Superior temporal gyrus (tissue), 1 donor: ENCODE measurements at regions not wholly inside any gene's neighbourhood (a gene's known extent, or its start where the extent isn't known, plus 50 kb on each side); places are given as distances from the start of the nearest gene placed in this dataset.
"Not testable (repeated sequence)": the region's sequence is repeated elsewhere in the genome, so short reads cannot be mapped to it uniquely, and the experiment has no call there.

Experiments
- DNase-seq: peaks from one replicate; pipeline ENCODE4 v3.0.0-alpha.2; 2016; ENCODE audit errors: extremely low spot score

DNA sequence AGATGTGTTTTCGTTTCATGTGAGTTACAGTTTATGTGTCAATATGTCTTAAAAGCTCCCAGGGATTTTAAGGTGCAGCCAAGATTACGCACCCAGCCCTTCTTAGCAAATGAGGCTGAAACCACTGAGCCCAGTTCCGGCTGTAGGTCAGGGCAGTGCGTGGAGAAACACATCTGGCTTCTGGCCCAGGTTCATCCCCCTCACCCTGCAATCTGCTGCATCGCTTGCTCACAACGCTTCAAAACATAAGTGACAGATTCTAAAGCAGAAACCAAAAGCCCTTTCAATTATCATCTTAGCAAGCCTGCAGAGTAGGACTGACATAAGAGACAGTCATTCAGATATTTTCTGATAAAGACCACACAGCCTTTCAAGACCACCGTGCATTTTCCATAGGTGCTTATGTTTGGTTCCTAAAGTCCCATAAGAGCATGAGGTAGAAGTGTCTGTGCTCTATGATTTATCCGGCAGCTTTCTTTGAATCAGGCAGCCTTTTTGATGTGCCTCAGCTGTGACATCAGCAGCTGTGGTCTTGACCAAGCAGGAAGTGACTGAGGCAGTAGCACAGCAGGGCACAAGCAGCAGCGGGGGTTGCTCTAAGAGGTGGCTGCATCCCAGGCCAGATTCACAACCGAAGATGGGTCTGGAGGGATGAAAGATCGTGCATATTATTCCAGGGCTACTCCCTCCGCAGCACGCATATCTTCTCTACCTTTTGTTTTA lies 72.1 kb upstream of the LYZL2 start:
- DNase-seq = no peak

DNA sequence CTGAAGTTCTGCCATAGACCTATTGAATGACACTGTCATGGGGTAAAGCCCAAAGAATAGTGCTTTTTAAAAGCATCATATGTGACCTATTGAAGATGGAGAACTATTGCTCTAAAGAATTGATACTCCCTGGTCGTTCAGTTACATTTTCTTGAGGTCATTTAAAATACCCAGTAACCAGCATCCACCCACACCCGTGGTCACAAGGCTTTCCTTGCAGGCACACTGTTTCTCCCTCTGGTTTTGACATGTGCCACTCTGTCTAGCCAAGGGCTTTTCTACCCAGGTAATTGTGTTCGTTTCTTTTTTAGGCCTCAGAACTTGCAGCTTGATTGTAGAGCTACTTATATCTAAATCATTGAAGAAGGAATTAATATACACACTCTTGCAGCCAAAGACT lies 68.3 kb upstream of the LYZL2 start:
- no peak for DNase-seq

- not testable (repeated sequence) for DNase-seq
Measured at GRCh38 chr10:30697221-30697620, 67.7 kb upstream of the LYZL2 start.

DNA sequence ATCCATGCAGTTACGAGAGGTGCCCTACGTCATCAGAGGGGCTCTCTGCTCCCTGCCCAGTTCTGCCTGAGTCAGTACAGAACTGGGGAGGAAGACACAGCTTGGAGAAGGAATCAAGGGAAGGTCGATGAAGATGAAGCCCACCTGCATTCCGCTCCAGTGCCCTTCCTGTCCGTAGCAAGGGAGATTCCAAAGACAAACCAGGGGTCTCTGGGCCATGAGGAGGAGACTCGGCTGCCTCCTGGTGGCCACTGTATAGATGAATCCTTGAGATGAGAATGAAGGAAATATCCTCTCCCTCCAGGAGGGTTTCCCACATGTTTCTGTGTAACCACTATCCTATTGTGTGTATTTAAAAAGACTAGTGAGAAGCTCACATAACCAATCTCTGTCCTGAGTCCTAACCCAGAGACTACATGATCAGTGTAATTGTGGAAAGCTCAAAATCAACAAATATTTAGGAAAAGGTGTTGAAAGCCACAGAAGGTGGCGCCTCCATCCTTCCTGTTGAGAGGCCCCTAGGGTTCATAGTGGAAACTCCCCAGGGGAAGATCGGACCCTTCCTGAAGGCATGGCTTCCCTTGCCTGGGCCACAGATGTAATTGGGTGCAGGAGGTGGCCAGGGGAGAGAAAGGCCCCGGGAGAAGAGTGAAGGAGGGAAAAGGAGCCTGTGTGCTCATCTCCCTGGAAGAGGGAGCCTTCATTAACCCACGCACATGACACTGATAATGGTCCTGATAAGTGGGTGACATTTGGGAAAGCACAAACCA lies 67.0 kb upstream of the LYZL2 start:
- not testable (repeated sequence) for DNase-seq

DNA sequence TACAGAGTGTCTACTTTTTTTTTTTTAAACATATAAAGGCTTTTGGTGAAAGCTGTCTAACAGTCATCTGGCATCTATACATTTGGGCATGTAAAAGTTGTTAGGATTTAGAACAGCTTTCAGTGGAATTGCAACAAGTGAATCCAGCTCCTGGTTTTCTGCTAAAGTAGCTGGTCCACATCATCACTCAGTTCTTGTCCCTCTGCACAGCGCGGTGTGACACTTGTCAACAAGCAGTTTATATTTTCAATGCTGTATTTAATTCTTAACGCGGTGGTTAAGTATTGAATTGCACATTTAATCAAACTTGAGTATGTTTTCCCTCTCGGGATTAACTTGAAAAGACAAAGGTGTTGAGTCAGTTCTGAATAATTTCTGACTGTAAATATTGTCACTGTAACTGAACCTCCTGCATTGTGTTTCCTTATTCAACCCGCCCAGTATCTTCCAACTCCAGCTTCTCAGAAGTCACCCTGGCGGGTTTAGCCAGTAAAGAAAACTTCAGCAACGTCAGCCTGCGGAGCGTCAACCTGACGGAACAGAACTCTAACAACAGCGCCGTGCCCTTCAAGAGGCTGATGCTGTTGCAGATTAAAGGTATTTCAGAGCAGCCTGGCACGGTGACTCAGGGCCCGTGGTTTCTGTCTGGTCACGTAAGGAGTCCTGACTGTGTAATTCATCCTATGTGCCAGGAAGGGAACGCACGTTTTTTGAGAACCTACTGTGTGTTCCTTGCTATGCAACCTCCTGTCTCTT lies 66.1 kb upstream of the LYZL2 start:
- DNase-seq = not testable (repeated sequence)

DNA sequence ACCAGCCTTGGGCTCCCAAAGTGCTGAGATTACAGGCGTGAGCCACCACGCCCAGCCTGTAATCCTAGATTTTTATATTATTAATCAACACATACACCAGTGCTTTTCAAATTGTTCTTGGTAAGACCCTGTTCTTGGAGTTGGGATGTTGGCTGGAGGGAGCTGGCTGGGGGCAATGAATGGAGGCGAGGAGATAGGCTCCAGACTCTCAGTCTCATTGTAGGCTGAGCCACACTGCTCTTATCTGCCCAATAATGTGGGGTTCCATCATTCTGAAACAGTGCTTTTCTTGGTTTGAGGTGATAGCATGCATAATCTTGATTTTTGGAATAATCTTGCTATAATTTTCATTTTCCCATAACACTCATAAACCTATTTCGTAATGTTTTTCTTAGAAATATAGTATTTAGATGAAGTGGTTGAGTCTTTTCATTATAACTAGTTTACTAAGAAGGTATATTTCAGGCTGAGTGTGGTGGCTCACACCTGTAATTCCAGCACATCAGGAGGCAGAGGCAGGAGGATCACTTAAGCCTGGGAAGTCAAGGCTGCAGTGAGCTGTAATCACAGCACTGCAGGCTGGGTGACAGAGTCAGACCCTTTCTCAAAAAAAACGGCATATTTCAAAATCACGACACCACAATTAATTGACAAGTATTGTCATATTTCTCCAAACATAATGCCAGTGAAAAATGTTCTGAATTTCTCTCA lies 65.1 kb upstream of the LYZL2 start:
- no peak for DNase-seq

GRCh38 chr10:30691639-30692015 lies 62.1 kb upstream of the LYZL2 start:
- no peak for DNase-seq

GRCh38 chr10:30690948-30691638 lies 61.5 kb upstream of the LYZL2 start:
- not testable (repeated sequence) for DNase-seq

GRCh38 chr10:30688456-30688855 lies 58.9 kb upstream of the LYZL2 start:
- no peak for DNase-seq

GRCh38 chr10:30687698-30688213 lies 58.2 kb upstream of the LYZL2 start:
- peak; percentile 86 for DNase-seq

- DNase-seq = no peak
Measured at GRCh38 chr10:30686708-30687107, 57.2 kb upstream of the LYZL2 start.

GRCh38 chr10:30683496-30683895 lies 53.9 kb upstream of the LYZL2 start:
- DNase-seq = no peak

GRCh38 chr10:30682377-30683199 lies 53.0 kb upstream of the LYZL2 start:
- DNase-seq = not testable (repeated sequence)

- no peak for DNase-seq
Measured at GRCh38 chr10:30680908-30681307, 51.4 kb upstream of the LYZL2 start.
